Liver (tissue), 8 donors: ENCODE measurements at regions not wholly inside any gene's neighbourhood (a gene's known extent, or its start where the extent isn't known, plus 50 kb on each side); places are given as distances from the start of the nearest gene placed in this dataset.

Experiments
- DNase-seq: peaks from one replicate; pipeline ENCODE4 v3.0.0-alpha.2; 2017; ENCODE audit warnings: low spot score
- H3K27ac ChIP-seq, 2 donors: one replicate each; pipeline ENCODE4 v1.7.0; 2013; ENCODE audit warnings: inconsistent platforms in 2 of 2, low read length in 2 of 2, control low read depth in 1 of 2, low read depth in 1 of 2, mild to moderate bottlenecking in 1 of 2
- H3K27me3 ChIP-seq, 4 donors: one replicate each; pipeline versions ENCODE4 v1.6.1 to v1.7.0; 2013; ENCODE audit warnings: low read length in 3 of 4, inconsistent platforms in 1 of 4, mild to moderate bottlenecking in 1 of 4, moderate library complexity in 1 of 4; ENCODE audit not compliant: control insufficient read depth in 4 of 4, insufficient read depth in 4 of 4
- H3K36me3 ChIP-seq, 4 donors: one replicate each; pipeline versions ENCODE4 v1.6.1 to v1.7.0; 2013; ENCODE audit warnings: low read length in 3 of 4, mild to moderate bottlenecking in 3 of 4, low read depth in 1 of 4, moderate library complexity in 1 of 4; ENCODE audit not compliant: control insufficient read depth in 4 of 4, insufficient read depth in 3 of 4
- H3K4me1 ChIP-seq, 4 donors: one replicate each; pipeline versions ENCODE4 v1.6.1 to v1.7.0; 2013; ENCODE audit warnings: low read length in 3 of 4, mild to moderate bottlenecking in 3 of 4, moderate library complexity in 1 of 4; ENCODE audit not compliant: control insufficient read depth in 4 of 4, insufficient read depth in 4 of 4
- H3K4me3 ChIP-seq, 3 donors: one replicate each; pipeline versions ENCODE4 v1.6.1 to v1.7.0; 2013; ENCODE audit warnings: low read length in 3 of 3, control low read depth in 1 of 3, low read depth in 1 of 3, mild to moderate bottlenecking in 1 of 3
- H3K9ac ChIP-seq, 2 donors: one replicate each; pipeline ENCODE4 v1.7.0; 2013; ENCODE audit warnings: low read length in 2 of 2, mild to moderate bottlenecking in 2 of 2, moderate library complexity in 2 of 2, control low read depth in 1 of 2, low read depth in 1 of 2
- H3K9me3 ChIP-seq, 4 donors: one replicate each; pipeline versions ENCODE4 v1.6.1 to v1.7.0; 2013; ENCODE audit warnings: low read length in 3 of 4; ENCODE audit not compliant: control insufficient read depth in 4 of 4
- EGR1 ChIP-seq, 2 donors: IDR thresholded peaks; 2 replicates each; pipeline ENCODE4 v1.6.1; 2016 to 2018; ENCODE audit warnings: antibody characterized with exemption in 2 of 2, low read depth in 2 of 2
- FOXA1 ChIP-seq: IDR thresholded peaks from 2 replicates; pipeline ENCODE4 v1.6.1; 2016; ENCODE audit warnings: antibody characterized with exemption
- FOXA2 ChIP-seq: IDR thresholded peaks from 2 replicates; pipeline ENCODE4 v1.6.1; 2016; ENCODE audit warnings: antibody characterized with exemption
- GABPA ChIP-seq, 2 donors: IDR thresholded peaks in 1 of 2; conservative IDR thresholded peaks in 1 of 2; 2 replicates each; pipeline ENCODE4 v1.6.1; 2016; ENCODE audit warnings: antibody characterized with exemption in 2 of 2, mild to moderate bottlenecking in 1 of 2, moderate library complexity in 1 of 2
- HNF4A ChIP-seq, 2 donors: conservative IDR thresholded peaks; 2 replicates each; pipeline ENCODE4 v1.6.1; 2016; ENCODE audit warnings: antibody characterized with exemption in 2 of 2, mild to moderate bottlenecking in 2 of 2
- HNF4G ChIP-seq: IDR thresholded peaks from 2 replicates; pipeline ENCODE4 v1.6.1; 2016; ENCODE audit warnings: antibody characterized with exemption
- JUND ChIP-seq, 2 donors: IDR thresholded peaks; 2 replicates each; pipeline ENCODE4 v1.6.1; 2016; ENCODE audit warnings: antibody characterized with exemption in 2 of 2
- NR2F2 ChIP-seq: IDR thresholded peaks from 2 replicates; pipeline ENCODE4 v1.6.1; 2016; ENCODE audit warnings: antibody characterized with exemption
- RAD21 ChIP-seq, 2 donors: IDR thresholded peaks; 2 replicates each; pipeline ENCODE4 v1.6.1; 2016; ENCODE audit warnings: antibody characterized with exemption in 2 of 2, mild to moderate bottlenecking in 2 of 2
- RXRA ChIP-seq, 2 donors: IDR thresholded peaks; 2 replicates each; pipeline ENCODE4 v1.6.1; 2017 to 2018; ENCODE audit warnings: antibody characterized with exemption in 2 of 2, mild to moderate bottlenecking in 1 of 2
- SP1 ChIP-seq: IDR thresholded peaks from 2 replicates; pipeline ENCODE4 v1.6.1; 2018; ENCODE audit warnings: antibody characterized with exemption, mild to moderate bottlenecking
- TAF1 ChIP-seq: conservative IDR thresholded peaks from 2 replicates; pipeline ENCODE4 v1.6.1; 2016; ENCODE audit warnings: antibody characterized with exemption, mild to moderate bottlenecking
- YY1 ChIP-seq: IDR thresholded peaks from 2 replicates; pipeline ENCODE4 v1.6.1; 2016; ENCODE audit warnings: antibody characterized with exemption, mild to moderate bottlenecking
- WGBS: extraction: QIAGEN DNeasy Blood & Tissue Kit; methylation state at CpG from one replicate; pipeline ENCODE4 v1.1.7; 2013; 5-methylcytosine and 5-hydroxymethylcytosine counted together
- TF ChIP-seq, protein P1 (sequence below): fragments of 150-350 bp; IDR thresholded peaks from 2 replicates; pipeline ENCODE4 v1.5.1; 2017; ENCODE audit warnings: improper control_type of control experiment, low read depth, low read length; ENCODE audit not compliant: missing input control
- TF ChIP-seq, protein P2 (sequence below): IDR thresholded peaks from 2 replicates; pipeline ENCODE4 v1.6.1; 2016; ENCODE audit warnings: antibody characterized with exemption
- TF ChIP-seq, protein P3 (sequence below): IDR thresholded peaks from 2 replicates; pipeline ENCODE4 v1.6.1; 2016; ENCODE audit warnings: antibody characterized with exemption, mild to moderate bottlenecking
- TF ChIP-seq, protein P4 (sequence below): IDR thresholded peaks from 2 replicates; pipeline ENCODE4 v1.6.1; 2016; ENCODE audit warnings: antibody characterized with exemption
- TF ChIP-seq, protein P5 (sequence below): IDR thresholded peaks from 2 replicates; pipeline ENCODE4 v1.6.1; 2016; ENCODE audit warnings: antibody characterized with exemption
- donor health status: healthy.
- donor health status: healthy.
- donor health status: healthy.
- donor health status: healthy.
- donor health status: healthy.

DNA sequence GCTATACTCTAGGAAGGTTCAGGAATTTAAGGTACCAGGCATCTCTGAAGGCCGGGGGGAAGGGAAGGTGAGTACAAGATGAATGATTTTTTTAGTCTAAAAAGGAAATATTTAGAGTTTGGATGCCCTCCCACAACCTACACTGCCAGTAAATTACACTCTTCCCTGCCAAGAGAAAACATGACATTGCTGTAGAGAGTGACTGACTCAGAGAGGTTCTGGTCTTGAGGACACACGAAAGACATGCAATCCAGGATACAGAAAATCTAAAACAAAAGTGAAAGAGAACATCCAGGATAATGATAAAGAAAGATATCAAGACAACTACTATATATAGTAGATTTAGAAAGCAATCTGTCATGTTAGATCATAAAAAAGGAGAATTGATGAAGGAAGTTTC is 200.5 kb downstream of the TYW3 start (continued):
- TF ChIP-seq, protein P1, sequence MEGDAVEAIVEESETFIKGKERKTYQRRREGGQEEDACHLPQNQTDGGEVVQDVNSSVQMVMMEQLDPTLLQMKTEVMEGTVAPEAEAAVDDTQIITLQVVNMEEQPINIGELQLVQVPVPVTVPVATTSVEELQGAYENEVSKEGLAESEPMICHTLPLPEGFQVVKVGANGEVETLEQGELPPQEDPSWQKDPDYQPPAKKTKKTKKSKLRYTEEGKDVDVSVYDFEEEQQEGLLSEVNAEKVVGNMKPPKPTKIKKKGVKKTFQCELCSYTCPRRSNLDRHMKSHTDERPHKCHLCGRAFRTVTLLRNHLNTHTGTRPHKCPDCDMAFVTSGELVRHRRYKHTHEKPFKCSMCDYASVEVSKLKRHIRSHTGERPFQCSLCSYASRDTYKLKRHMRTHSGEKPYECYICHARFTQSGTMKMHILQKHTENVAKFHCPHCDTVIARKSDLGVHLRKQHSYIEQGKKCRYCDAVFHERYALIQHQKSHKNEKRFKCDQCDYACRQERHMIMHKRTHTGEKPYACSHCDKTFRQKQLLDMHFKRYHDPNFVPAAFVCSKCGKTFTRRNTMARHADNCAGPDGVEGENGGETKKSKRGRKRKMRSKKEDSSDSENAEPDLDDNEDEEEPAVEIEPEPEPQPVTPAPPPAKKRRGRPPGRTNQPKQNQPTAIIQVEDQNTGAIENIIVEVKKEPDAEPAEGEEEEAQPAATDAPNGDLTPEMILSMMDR, result no peak
- TF ChIP-seq JUND (IDR thresholded peaks at IDR 0.05) (no peak), SP1 (no peak), EGR1 (IDR thresholded peaks at IDR 0.05; ENCODE audit: low read depth in 2 of 2) (no peak)

DNA sequence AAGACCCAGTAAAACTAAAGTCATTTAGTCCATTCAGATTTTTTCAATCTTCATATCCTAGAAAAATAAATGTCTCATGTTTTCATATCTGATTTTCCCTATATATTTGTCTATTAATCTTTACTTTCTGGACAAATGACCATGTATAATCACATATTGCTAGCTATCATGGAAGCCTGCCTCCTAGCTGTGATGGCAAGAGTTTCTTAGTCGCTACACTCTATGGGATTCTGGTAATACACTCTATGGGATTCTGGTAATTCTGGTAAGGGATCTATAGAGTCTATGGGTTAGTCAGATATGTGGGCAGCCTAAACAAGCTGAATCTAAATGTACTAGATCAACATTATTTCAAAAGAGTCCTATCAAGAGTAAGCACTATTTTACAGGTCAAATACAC is 198.7 kb upstream of the LHX8 start:
- H3K36me3 ChIP-seq, result no peaks in the 10 kb centered on the region
- no peak overlapping the region for H3K27ac ChIP-seq
- no peaks in the 10 kb centered on the region for H3K4me1 ChIP-seq
- H3K9ac ChIP-seq, result no peak overlapping the region
- no peak overlapping the region for H3K4me3 ChIP-seq
- H3K27me3 ChIP-seq, result no peaks in the 10 kb centered on the region
- H3K9me3 ChIP-seq, result peaks cover 0 to 3% (median 0%) of the 10 kb centered on the region in 4 donors
- TF ChIP-seq RXRA (IDR thresholded peaks at IDR 0.05), result no peak
- TF ChIP-seq, protein P2, sequence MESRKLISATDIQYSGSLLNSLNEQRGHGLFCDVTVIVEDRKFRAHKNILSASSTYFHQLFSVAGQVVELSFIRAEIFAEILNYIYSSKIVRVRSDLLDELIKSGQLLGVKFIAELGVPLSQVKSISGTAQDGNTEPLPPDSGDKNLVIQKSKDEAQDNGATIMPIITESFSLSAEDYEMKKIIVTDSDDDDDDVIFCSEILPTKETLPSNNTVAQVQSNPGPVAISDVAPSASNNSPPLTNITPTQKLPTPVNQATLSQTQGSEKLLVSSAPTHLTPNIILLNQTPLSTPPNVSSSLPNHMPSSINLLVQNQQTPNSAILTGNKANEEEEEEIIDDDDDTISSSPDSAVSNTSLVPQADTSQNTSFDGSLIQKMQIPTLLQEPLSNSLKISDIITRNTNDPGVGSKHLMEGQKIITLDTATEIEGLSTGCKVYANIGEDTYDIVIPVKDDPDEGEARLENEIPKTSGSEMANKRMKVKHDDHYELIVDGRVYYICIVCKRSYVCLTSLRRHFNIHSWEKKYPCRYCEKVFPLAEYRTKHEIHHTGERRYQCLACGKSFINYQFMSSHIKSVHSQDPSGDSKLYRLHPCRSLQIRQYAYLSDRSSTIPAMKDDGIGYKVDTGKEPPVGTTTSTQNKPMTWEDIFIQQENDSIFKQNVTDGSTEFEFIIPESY, result no peak
- TF ChIP-seq, protein P1, result no peak
- TF ChIP-seq, protein P3, sequence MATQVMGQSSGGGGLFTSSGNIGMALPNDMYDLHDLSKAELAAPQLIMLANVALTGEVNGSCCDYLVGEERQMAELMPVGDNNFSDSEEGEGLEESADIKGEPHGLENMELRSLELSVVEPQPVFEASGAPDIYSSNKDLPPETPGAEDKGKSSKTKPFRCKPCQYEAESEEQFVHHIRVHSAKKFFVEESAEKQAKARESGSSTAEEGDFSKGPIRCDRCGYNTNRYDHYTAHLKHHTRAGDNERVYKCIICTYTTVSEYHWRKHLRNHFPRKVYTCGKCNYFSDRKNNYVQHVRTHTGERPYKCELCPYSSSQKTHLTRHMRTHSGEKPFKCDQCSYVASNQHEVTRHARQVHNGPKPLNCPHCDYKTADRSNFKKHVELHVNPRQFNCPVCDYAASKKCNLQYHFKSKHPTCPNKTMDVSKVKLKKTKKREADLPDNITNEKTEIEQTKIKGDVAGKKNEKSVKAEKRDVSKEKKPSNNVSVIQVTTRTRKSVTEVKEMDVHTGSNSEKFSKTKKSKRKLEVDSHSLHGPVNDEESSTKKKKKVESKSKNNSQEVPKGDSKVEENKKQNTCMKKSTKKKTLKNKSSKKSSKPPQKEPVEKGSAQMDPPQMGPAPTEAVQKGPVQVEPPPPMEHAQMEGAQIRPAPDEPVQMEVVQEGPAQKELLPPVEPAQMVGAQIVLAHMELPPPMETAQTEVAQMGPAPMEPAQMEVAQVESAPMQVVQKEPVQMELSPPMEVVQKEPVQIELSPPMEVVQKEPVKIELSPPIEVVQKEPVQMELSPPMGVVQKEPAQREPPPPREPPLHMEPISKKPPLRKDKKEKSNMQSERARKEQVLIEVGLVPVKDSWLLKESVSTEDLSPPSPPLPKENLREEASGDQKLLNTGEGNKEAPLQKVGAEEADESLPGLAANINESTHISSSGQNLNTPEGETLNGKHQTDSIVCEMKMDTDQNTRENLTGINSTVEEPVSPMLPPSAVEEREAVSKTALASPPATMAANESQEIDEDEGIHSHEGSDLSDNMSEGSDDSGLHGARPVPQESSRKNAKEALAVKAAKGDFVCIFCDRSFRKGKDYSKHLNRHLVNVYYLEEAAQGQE, result no peak
- TF ChIP-seq HNF4A (conservative IDR thresholded peaks at IDR 0.05), result no peak
- TF ChIP-seq RAD21 (IDR thresholded peaks at IDR 0.05), result no peak
- no peak for TF ChIP-seq NR2F2
- TF ChIP-seq, protein P4, sequence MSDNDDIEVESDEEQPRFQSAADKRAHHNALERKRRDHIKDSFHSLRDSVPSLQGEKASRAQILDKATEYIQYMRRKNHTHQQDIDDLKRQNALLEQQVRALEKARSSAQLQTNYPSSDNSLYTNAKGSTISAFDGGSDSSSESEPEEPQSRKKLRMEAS, result no peak
- no peak for TF ChIP-seq JUND (IDR thresholded peaks at IDR 0.05)
- TF ChIP-seq YY1, result no peak
- TF ChIP-seq GABPA (IDR thresholded peaks at IDR 0.05 in 1 of 2, conservative IDR thresholded peaks at IDR 0.05 in 1 of 2), result no peak
- no peak for TF ChIP-seq HNF4G
- TF ChIP-seq, protein P5, sequence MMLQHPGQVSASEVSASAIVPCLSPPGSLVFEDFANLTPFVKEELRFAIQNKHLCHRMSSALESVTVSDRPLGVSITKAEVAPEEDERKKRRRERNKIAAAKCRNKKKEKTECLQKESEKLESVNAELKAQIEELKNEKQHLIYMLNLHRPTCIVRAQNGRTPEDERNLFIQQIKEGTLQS, result no peak
- no peak for TF ChIP-seq FOXA1
- TF ChIP-seq TAF1, result no peak
- no peak for TF ChIP-seq EGR1 (IDR thresholded peaks at IDR 0.05; ENCODE audit: low read depth in 2 of 2)
- TF ChIP-seq SP1, result no peak
- TF ChIP-seq FOXA2, result no peak
- 75% methylated on average over 1 of the region's 1 CpG for WGBS
- no peak for DNase-seq
